ENCODE measurements at regions not wholly inside any gene's neighbourhood (a gene's known extent, or its start where the extent isn't known, plus 50 kb on each side); places are given as distances from the start of the nearest gene placed in this dataset.

GRCh38 chr3:74506246-74506645 lies 108.2 kb downstream of the CNTN3 start:
- WGBS: 57% methylated on average over 1 of the region's 1 CpG
- intact Hi-C loops (cut with DNase I): no loop called here
- Histone ChIP-seq H3K27ac (replicated peaks in 1 of 4) (no peak overlapping the region), H3K4me3 (no peak overlapping the region), H3K4me1 (no peaks in the 10 kb centered on the region), H3K36me3 (no peaks in the 10 kb centered on the region), H3K27me3 (no peaks in the 10 kb centered on the region), H3K9me3 (no peaks in the 10 kb centered on the region)
- DNase-seq (ENCODE audit: extremely low spot score): no peak
- TF ChIP-seq EP300 (IDR thresholded peaks at IDR 0.05) (no peak), POLR2A (IDR thresholded peaks at IDR 0.05; ENCODE audit: low read depth) (no peak), POLR2AphosphoS5 (IDR thresholded peaks at IDR 0.05) (no peak)
- TF ChIP-seq, protein P1, sequence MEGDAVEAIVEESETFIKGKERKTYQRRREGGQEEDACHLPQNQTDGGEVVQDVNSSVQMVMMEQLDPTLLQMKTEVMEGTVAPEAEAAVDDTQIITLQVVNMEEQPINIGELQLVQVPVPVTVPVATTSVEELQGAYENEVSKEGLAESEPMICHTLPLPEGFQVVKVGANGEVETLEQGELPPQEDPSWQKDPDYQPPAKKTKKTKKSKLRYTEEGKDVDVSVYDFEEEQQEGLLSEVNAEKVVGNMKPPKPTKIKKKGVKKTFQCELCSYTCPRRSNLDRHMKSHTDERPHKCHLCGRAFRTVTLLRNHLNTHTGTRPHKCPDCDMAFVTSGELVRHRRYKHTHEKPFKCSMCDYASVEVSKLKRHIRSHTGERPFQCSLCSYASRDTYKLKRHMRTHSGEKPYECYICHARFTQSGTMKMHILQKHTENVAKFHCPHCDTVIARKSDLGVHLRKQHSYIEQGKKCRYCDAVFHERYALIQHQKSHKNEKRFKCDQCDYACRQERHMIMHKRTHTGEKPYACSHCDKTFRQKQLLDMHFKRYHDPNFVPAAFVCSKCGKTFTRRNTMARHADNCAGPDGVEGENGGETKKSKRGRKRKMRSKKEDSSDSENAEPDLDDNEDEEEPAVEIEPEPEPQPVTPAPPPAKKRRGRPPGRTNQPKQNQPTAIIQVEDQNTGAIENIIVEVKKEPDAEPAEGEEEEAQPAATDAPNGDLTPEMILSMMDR (IDR thresholded peaks at IDR 0.05): no peak

DNA sequence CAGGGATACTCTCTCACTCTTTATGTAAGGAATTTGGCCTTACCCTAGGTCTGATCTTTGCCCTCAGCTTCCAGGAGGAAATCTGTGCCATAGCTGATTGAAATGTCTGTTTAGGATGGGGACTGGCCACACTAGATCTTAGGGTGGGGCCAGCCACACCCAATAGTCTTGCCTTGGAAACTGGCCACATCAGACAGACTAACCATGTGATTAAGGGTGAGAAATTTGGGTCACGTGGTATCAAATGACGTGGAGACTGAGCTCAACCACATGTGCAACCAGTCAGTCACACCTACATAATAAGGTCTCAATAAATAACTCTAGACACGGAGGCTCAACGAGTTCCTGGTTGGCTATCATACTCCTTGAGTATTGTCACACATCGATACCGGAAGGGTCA lies 113.5 kb downstream of the CNTN3 start:
- H3K4me1 ChIP-seq: no peaks in the 10 kb centered on the region
- no peak overlapping the region for H3K4me3 ChIP-seq
- intact Hi-C loops (cut with DNase I): no loop called here
- no peaks in the 10 kb centered on the region for H3K36me3 ChIP-seq
- H3K27me3 ChIP-seq: no peaks in the 10 kb centered on the region
- WGBS: 50% methylated on average over 6 of the region's 6 CpGs
- DNase-seq (ENCODE audit: extremely low spot score): no peak
- no peak overlapping the region for H3K27ac ChIP-seq (replicated peaks in 1 of 4)
- H3K9me3 ChIP-seq: no peaks in the 10 kb centered on the region
- TF ChIP-seq EP300 (IDR thresholded peaks at IDR 0.05): no peak
- no peak for TF ChIP-seq POLR2A (IDR thresholded peaks at IDR 0.05; ENCODE audit: low read depth)
- TF ChIP-seq, protein P1 (IDR thresholded peaks at IDR 0.05): no peak
- TF ChIP-seq POLR2AphosphoS5 (IDR thresholded peaks at IDR 0.05): no peak

- TF ChIP-seq POLR2AphosphoS5 (IDR thresholded peaks at IDR 0.05) (no peak), EP300 (IDR thresholded peaks at IDR 0.05) (no peak), POLR2A (IDR thresholded peaks at IDR 0.05; ENCODE audit: low read depth) (no peak)
- TF ChIP-seq, protein P1 (IDR thresholded peaks at IDR 0.05): no peak
- no peak overlapping the region for H3K4me3 ChIP-seq
- no peaks in the 10 kb centered on the region for H3K4me1 ChIP-seq
- 44% methylated on average over 5 of the region's 5 CpGs for WGBS
- H3K36me3 ChIP-seq: no peaks in the 10 kb centered on the region
- H3K9me3 ChIP-seq: no peaks in the 10 kb centered on the region
- no peaks in the 10 kb centered on the region for H3K27me3 ChIP-seq
- intact Hi-C loops (cut with DNase I): no loop called here
- no peak overlapping the region for H3K27ac ChIP-seq (replicated peaks in 1 of 4)
- DNase-seq (ENCODE audit: extremely low spot score): no peak
Measured at GRCh38 chr3:74500257-74500656, 114.2 kb downstream of the CNTN3 start.

DNA sequence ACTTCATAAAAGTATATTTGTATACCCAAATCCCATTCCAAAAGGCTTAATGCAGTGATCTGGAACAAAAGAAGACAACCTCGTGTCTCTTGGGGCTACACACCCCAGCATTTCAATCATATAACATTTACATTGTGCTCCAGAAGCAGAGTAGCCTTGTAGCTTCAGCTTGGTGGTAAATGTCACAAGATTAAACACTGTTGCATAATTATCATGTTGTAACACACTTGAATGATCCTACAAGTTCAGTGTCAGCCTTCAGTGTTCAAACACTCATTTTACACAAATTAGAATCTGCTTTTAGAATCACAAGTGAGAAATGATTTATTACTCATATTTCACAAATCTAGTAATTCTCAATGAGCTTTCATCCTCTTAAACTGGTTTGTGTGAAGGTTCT lies 122.6 kb downstream of the CNTN3 start:
- H3K4me1 ChIP-seq: no peaks in the 10 kb centered on the region
- no peaks in the 10 kb centered on the region for H3K27me3 ChIP-seq
- no peak overlapping the region for H3K4me3 ChIP-seq
- TF ChIP-seq POLR2A (IDR thresholded peaks at IDR 0.05; ENCODE audit: low read depth) (no peak), POLR2AphosphoS5 (IDR thresholded peaks at IDR 0.05) (no peak), EP300 (IDR thresholded peaks at IDR 0.05) (no peak)
- TF ChIP-seq, protein P1 (IDR thresholded peaks at IDR 0.05): no peak
- 78% methylated on average over 1 of the region's 1 CpG for WGBS
- intact Hi-C loops (cut with DNase I): no loop called here
- H3K36me3 ChIP-seq: no peaks in the 10 kb centered on the region
- no peak for DNase-seq (ENCODE audit: extremely low spot score)
- H3K9me3 ChIP-seq: no peaks in the 10 kb centered on the region
- H3K27ac ChIP-seq (replicated peaks in 1 of 4): no peak overlapping the region

GRCh38 chr3:74489050-74489792 lies 125.2 kb downstream of the CNTN3 start:
- intact Hi-C loops (cut with DNase I): no loop called here
- no peak for TF ChIP-seq POLR2AphosphoS5 (IDR thresholded peaks at IDR 0.05)
- no peak for TF ChIP-seq POLR2A (IDR thresholded peaks at IDR 0.05; ENCODE audit: low read depth)
- TF ChIP-seq, protein P1 (IDR thresholded peaks at IDR 0.05): no peak
- no peak for TF ChIP-seq EP300 (IDR thresholded peaks at IDR 0.05)
- WGBS: 78% methylated on average over 3 of the region's 3 CpGs

More at GRCh38 chr3:74489050-74489792, 125.2 kb downstream of the CNTN3 start:
- Histone ChIP-seq H3K36me3 (no peaks in the 10 kb centered on the region), H3K4me3 (no peak overlapping the region), H3K27me3 (no peaks in the 10 kb centered on the region), H3K4me1 (no peaks in the 10 kb centered on the region), H3K27ac (replicated peaks in 1 of 4) (no peak overlapping the region), H3K9me3 (no peaks in the 10 kb centered on the region)
- DNase-seq (ENCODE audit: extremely low spot score): no peak
